Liver (tissue), 8 donors: ENCODE measurements at regions not wholly inside any gene's neighbourhood (a gene's known extent, or its start where the extent isn't known, plus 50 kb on each side); places are given as distances from the start of the nearest gene placed in this dataset.

Source experiments
- DNase-seq: peaks from one replicate; pipeline ENCODE4 v3.0.0-alpha.2; 2017; ENCODE audit warnings: low spot score
- H3K27ac ChIP-seq, 2 donors: one replicate each; pipeline ENCODE4 v1.7.0; 2013; ENCODE audit warnings: inconsistent platforms in 2 of 2, low read length in 2 of 2, control low read depth in 1 of 2, low read depth in 1 of 2, mild to moderate bottlenecking in 1 of 2
- H3K27me3 ChIP-seq, 4 donors: one replicate each; pipeline versions ENCODE4 v1.6.1 to v1.7.0; 2013; ENCODE audit warnings: low read length in 3 of 4, inconsistent platforms in 1 of 4, mild to moderate bottlenecking in 1 of 4, moderate library complexity in 1 of 4; ENCODE audit not compliant: control insufficient read depth in 4 of 4, insufficient read depth in 4 of 4
- H3K36me3 ChIP-seq, 4 donors: one replicate each; pipeline versions ENCODE4 v1.6.1 to v1.7.0; 2013; ENCODE audit warnings: low read length in 3 of 4, mild to moderate bottlenecking in 3 of 4, low read depth in 1 of 4, moderate library complexity in 1 of 4; ENCODE audit not compliant: control insufficient read depth in 4 of 4, insufficient read depth in 3 of 4
- H3K4me1 ChIP-seq, 4 donors: one replicate each; pipeline versions ENCODE4 v1.6.1 to v1.7.0; 2013; ENCODE audit warnings: low read length in 3 of 4, mild to moderate bottlenecking in 3 of 4, moderate library complexity in 1 of 4; ENCODE audit not compliant: control insufficient read depth in 4 of 4, insufficient read depth in 4 of 4
- H3K4me3 ChIP-seq, 3 donors: one replicate each; pipeline versions ENCODE4 v1.6.1 to v1.7.0; 2013; ENCODE audit warnings: low read length in 3 of 3, control low read depth in 1 of 3, low read depth in 1 of 3, mild to moderate bottlenecking in 1 of 3
- H3K9ac ChIP-seq, 2 donors: one replicate each; pipeline ENCODE4 v1.7.0; 2013; ENCODE audit warnings: low read length in 2 of 2, mild to moderate bottlenecking in 2 of 2, moderate library complexity in 2 of 2, control low read depth in 1 of 2, low read depth in 1 of 2
- H3K9me3 ChIP-seq, 4 donors: one replicate each; pipeline versions ENCODE4 v1.6.1 to v1.7.0; 2013; ENCODE audit warnings: low read length in 3 of 4; ENCODE audit not compliant: control insufficient read depth in 4 of 4
- ATF3 ChIP-seq: IDR thresholded peaks from 2 replicates; pipeline ENCODE4 v1.6.1; 2016; ENCODE audit warnings: antibody characterized with exemption
- EGR1 ChIP-seq, 2 donors: IDR thresholded peaks; 2 replicates each; pipeline ENCODE4 v1.6.1; 2016 to 2018; ENCODE audit warnings: antibody characterized with exemption in 2 of 2, low read depth in 2 of 2
- FOXA1 ChIP-seq: IDR thresholded peaks from 2 replicates; pipeline ENCODE4 v1.6.1; 2016; ENCODE audit warnings: antibody characterized with exemption
- FOXA2 ChIP-seq: IDR thresholded peaks from 2 replicates; pipeline ENCODE4 v1.6.1; 2016; ENCODE audit warnings: antibody characterized with exemption
- GABPA ChIP-seq, 2 donors: IDR thresholded peaks in 1 of 2; conservative IDR thresholded peaks in 1 of 2; 2 replicates each; pipeline ENCODE4 v1.6.1; 2016; ENCODE audit warnings: antibody characterized with exemption in 2 of 2, mild to moderate bottlenecking in 1 of 2, moderate library complexity in 1 of 2
- HNF4A ChIP-seq, 2 donors: conservative IDR thresholded peaks; 2 replicates each; pipeline ENCODE4 v1.6.1; 2016; ENCODE audit warnings: antibody characterized with exemption in 2 of 2, mild to moderate bottlenecking in 2 of 2
- HNF4G ChIP-seq: IDR thresholded peaks from 2 replicates; pipeline ENCODE4 v1.6.1; 2016; ENCODE audit warnings: antibody characterized with exemption
- JUND ChIP-seq, 2 donors: IDR thresholded peaks; 2 replicates each; pipeline ENCODE4 v1.6.1; 2016; ENCODE audit warnings: antibody characterized with exemption in 2 of 2
- MAX ChIP-seq: IDR thresholded peaks from 2 replicates; pipeline ENCODE4 v1.6.1; 2016; ENCODE audit warnings: antibody characterized with exemption
- NR2F2 ChIP-seq: IDR thresholded peaks from 2 replicates; pipeline ENCODE4 v1.6.1; 2016; ENCODE audit warnings: antibody characterized with exemption
- RAD21 ChIP-seq, 2 donors: IDR thresholded peaks; 2 replicates each; pipeline ENCODE4 v1.6.1; 2016; ENCODE audit warnings: antibody characterized with exemption in 2 of 2, mild to moderate bottlenecking in 2 of 2
- RXRA ChIP-seq, 2 donors: IDR thresholded peaks; 2 replicates each; pipeline ENCODE4 v1.6.1; 2017 to 2018; ENCODE audit warnings: antibody characterized with exemption in 2 of 2, mild to moderate bottlenecking in 1 of 2
- SP1 ChIP-seq: IDR thresholded peaks from 2 replicates; pipeline ENCODE4 v1.6.1; 2018; ENCODE audit warnings: antibody characterized with exemption, mild to moderate bottlenecking
- TAF1 ChIP-seq: conservative IDR thresholded peaks from 2 replicates; pipeline ENCODE4 v1.6.1; 2016; ENCODE audit warnings: antibody characterized with exemption, mild to moderate bottlenecking
- WGBS: extraction: QIAGEN DNeasy Blood & Tissue Kit; methylation state at CpG from one replicate; pipeline ENCODE4 v1.1.7; 2013; 5-methylcytosine and 5-hydroxymethylcytosine counted together
- TF ChIP-seq, protein P1 (sequence below): IDR thresholded peaks from 2 replicates; pipeline ENCODE4 v1.6.1; 2016; ENCODE audit warnings: antibody characterized with exemption
- TF ChIP-seq, protein P2 (sequence below): fragments of 150-350 bp; IDR thresholded peaks from 2 replicates; pipeline ENCODE4 v1.5.1; 2017; ENCODE audit warnings: improper control_type of control experiment, low read depth, low read length; ENCODE audit not compliant: missing input control
- donor health status: healthy.
- donor health status: healthy.
- donor health status: healthy.
- donor health status: healthy.
- donor health status: healthy.

DNA sequence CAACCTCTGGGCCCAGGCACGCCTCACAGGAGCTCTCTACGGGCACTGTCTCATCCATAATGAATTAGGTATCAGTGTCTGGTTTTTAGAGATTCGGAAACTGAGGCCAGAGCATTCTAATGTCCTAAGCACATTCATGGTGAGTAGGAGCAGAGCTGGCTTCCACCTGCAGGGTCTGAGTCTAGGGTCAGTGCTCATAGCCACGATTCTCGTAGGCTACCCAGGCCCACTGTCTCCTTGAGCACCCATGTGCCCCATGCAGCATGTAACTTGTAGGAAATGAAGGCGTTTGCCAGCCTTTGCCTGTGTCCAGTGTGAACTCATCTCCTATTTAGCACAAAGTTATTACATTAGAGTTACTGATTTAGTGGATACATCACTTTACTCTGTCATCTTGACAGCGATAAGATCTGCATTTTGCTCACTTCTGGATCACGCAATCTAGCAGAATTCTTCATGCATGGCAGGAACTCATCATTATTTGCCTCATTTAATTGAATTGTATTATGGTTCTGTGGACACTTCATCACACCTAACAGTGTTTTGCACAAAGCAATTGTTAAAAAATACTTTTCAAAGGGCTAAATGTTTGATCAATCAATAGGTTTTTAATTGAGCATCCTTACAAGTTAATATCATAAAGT, 205.3 kb upstream of the SULF2 start:
- DNase-seq = no peak

DNA sequence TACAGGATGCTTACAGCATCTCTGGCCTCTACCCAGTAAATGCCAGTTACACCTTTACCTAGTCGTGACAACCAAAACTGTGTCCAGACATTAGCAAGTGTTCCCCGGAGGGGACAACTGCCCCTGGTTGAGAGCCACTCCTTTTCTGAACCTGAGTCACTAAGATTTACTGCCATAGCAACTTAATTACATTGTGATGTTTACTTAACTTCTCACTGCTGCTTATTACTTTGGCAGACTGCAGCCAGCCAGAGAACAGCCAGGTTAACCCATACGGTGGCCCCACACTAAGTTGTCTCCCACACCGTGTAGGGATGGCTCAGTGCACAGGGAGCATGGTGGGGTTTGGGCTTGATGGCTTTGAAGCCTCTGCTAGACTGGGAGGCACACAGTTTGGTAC, 204.7 kb upstream of the SULF2 start:
- Histone ChIP-seq H3K4me1 (no peaks in the 10 kb centered on the region), H3K27me3 (peaks cover 0 to 8% (median 0%) of the 10 kb centered on the region in 4 donors), H3K4me3 (no peak overlapping the region), H3K9me3 (peaks cover 2 to 5% (median 3%) of the 10 kb centered on the region in 4 donors), H3K27ac (no peak overlapping the region), H3K36me3 (no peaks in the 10 kb centered on the region), H3K9ac (no peak overlapping the region)
- TF ChIP-seq JUND (IDR thresholded peaks at IDR 0.05) = no peak
- WGBS = 54% methylated on average over 4 of the region's 4 CpGs
- DNase-seq = no peak

More for the DNA sequence above, 205.3 kb upstream of the SULF2 start:
- H3K9ac ChIP-seq = no peak overlapping the region
- no peak overlapping the region for H3K4me3 ChIP-seq
- TF ChIP-seq ATF3 (no peak), JUND (IDR thresholded peaks at IDR 0.05) (no peak), SP1 (no peak), FOXA1 (no peak), RAD21 (IDR thresholded peaks at IDR 0.05) (no peak), MAX (no peak), FOXA2 (no peak), RXRA (IDR thresholded peaks at IDR 0.05) (no peak), NR2F2 (no peak), HNF4A (conservative IDR thresholded peaks at IDR 0.05) (no peak), TAF1 (no peak), EGR1 (IDR thresholded peaks at IDR 0.05; ENCODE audit: low read depth in 2 of 2) (no peak), HNF4G (no peak), GABPA (IDR thresholded peaks at IDR 0.05 in 1 of 2, conservative IDR thresholded peaks at IDR 0.05 in 1 of 2) (no peak)
- TF ChIP-seq, protein P1, sequence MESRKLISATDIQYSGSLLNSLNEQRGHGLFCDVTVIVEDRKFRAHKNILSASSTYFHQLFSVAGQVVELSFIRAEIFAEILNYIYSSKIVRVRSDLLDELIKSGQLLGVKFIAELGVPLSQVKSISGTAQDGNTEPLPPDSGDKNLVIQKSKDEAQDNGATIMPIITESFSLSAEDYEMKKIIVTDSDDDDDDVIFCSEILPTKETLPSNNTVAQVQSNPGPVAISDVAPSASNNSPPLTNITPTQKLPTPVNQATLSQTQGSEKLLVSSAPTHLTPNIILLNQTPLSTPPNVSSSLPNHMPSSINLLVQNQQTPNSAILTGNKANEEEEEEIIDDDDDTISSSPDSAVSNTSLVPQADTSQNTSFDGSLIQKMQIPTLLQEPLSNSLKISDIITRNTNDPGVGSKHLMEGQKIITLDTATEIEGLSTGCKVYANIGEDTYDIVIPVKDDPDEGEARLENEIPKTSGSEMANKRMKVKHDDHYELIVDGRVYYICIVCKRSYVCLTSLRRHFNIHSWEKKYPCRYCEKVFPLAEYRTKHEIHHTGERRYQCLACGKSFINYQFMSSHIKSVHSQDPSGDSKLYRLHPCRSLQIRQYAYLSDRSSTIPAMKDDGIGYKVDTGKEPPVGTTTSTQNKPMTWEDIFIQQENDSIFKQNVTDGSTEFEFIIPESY = no peak
- TF ChIP-seq, protein P2, sequence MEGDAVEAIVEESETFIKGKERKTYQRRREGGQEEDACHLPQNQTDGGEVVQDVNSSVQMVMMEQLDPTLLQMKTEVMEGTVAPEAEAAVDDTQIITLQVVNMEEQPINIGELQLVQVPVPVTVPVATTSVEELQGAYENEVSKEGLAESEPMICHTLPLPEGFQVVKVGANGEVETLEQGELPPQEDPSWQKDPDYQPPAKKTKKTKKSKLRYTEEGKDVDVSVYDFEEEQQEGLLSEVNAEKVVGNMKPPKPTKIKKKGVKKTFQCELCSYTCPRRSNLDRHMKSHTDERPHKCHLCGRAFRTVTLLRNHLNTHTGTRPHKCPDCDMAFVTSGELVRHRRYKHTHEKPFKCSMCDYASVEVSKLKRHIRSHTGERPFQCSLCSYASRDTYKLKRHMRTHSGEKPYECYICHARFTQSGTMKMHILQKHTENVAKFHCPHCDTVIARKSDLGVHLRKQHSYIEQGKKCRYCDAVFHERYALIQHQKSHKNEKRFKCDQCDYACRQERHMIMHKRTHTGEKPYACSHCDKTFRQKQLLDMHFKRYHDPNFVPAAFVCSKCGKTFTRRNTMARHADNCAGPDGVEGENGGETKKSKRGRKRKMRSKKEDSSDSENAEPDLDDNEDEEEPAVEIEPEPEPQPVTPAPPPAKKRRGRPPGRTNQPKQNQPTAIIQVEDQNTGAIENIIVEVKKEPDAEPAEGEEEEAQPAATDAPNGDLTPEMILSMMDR = no peak
- H3K36me3 ChIP-seq = no peaks in the 10 kb centered on the region
- peaks cover 2 to 5% (median 3%) of the 10 kb centered on the region in 4 donors for H3K9me3 ChIP-seq
- 79% methylated on average over 8 of the region's 8 CpGs for WGBS
- no peak overlapping the region for H3K27ac ChIP-seq
- no peaks in the 10 kb centered on the region for H3K4me1 ChIP-seq
- H3K27me3 ChIP-seq = peaks cover 0 to 8% (median 0%) of the 10 kb centered on the region in 4 donors
